ENCODE measurements at regions not wholly inside any gene's neighbourhood (a gene's known extent, or its start where the extent isn't known, plus 50 kb on each side); places are given as distances from the start of the nearest gene placed in this dataset.

GRCh38 chr9:77099388-77099787, 77.9 kb upstream of the VPS13A start:
- Histone ChIP-seq H3K27me3 (no peaks in the 10 kb centered on the region), H3K27ac (no peak overlapping the region), H3K4me1 (ENCODE audit: low read depth) (no peaks in the 10 kb centered on the region), H3K36me3 (no peaks in the 10 kb centered on the region), H3K4me3 (no peak overlapping the region), H3K9me3 (ENCODE audit: low read depth) (no peaks in the 10 kb centered on the region)
- no peak for TF ChIP-seq CTCF (IDR thresholded peaks at IDR 0.05; ENCODE audit: low read depth, low read length)
- DNase-seq (ENCODE audit: low read depth in 1 of 2, low spot score in 1 of 2): no peak

- no peak for TF ChIP-seq CTCF (IDR thresholded peaks at IDR 0.05; ENCODE audit: low read depth, low read length)
- no peaks in the 10 kb centered on the region for H3K27me3 ChIP-seq
- H3K9me3 ChIP-seq (ENCODE audit: low read depth): no peaks in the 10 kb centered on the region
- DNase-seq (ENCODE audit: low read depth in 1 of 2, low spot score in 1 of 2): no peak
- H3K36me3 ChIP-seq: no peaks in the 10 kb centered on the region
- H3K4me3 ChIP-seq: no peak overlapping the region
- H3K4me1 ChIP-seq (ENCODE audit: low read depth): no peaks in the 10 kb centered on the region
- H3K27ac ChIP-seq: no peak overlapping the region
These were observed 65.9 kb upstream of the VPS13A start for GRCh38 chr9:77111408-77111807.

- Histone ChIP-seq H3K36me3 (no peaks in the 10 kb centered on the region), H3K27ac (no peak overlapping the region), H3K27me3 (no peaks in the 10 kb centered on the region), H3K4me1 (ENCODE audit: low read depth) (no peaks in the 10 kb centered on the region), H3K9me3 (ENCODE audit: low read depth) (no peaks in the 10 kb centered on the region), H3K4me3 (no peak overlapping the region)
- DNase-seq (ENCODE audit: low read depth in 1 of 2, low spot score in 1 of 2): no peak
- TF ChIP-seq CTCF (IDR thresholded peaks at IDR 0.05; ENCODE audit: low read depth, low read length): no peak
These were observed 51.7 kb upstream of the VPS13A start for GRCh38 chr9:77125665-77126064.

- Histone ChIP-seq H3K4me1 (ENCODE audit: low read depth) (no peaks in the 10 kb centered on the region), H3K27me3 (no peaks in the 10 kb centered on the region), H3K9me3 (ENCODE audit: low read depth) (no peaks in the 10 kb centered on the region), H3K36me3 (no peaks in the 10 kb centered on the region), H3K4me3 (no peak overlapping the region), H3K27ac (no peak overlapping the region)
- DNase-seq (ENCODE audit: low read depth in 1 of 2, low spot score in 1 of 2): no peak
- TF ChIP-seq CTCF (IDR thresholded peaks at IDR 0.05; ENCODE audit: low read depth, low read length): no peak
These were observed 50.3 kb upstream of the VPS13A start for GRCh38 chr9:77127071-77127470.
